ENCODE measurements at regions not wholly inside any gene's neighbourhood (a gene's known extent, or its start where the extent isn't known, plus 50 kb on each side); places are given as distances from the start of the nearest gene placed in this dataset.
A peak's percentile ranks its signal among the peaks of the same experiment; 100 is the strongest.

GRCh38 chr17:77036136-77036840 is 104.5 kb upstream of the SEC14L1 start:
- Histone ChIP-seq H3K27ac (ENCODE audit: low read depth in 2 of 2, low read length in 1 of 2) (peak overlapping the region in 1 of 2 experiments; percentile 17; a peak in 1 of 4 replicates), H3K36me3 (replicated peaks in 1 of 2; ENCODE audit: control insufficient read depth in 1 of 2, insufficient read depth in 2 of 2, low read length in 1 of 2) (no peaks in the 10 kb centered on the region), H3K79me2 (ENCODE audit: insufficient read depth) (no peaks in the 10 kb centered on the region), H3K4me2 (no peak overlapping the region), H3K27me3 (ENCODE audit: insufficient read depth) (peaks cover 42% of the 10 kb centered on the region), H3K9me3 (no peaks in the 10 kb centered on the region), H4K20me1 (ENCODE audit: insufficient read depth) (no peaks in the 10 kb centered on the region), H3K4me1 (ENCODE audit: control insufficient read depth in 1 of 2, insufficient read depth in 2 of 2, low read depth in 1 of 2, low read length in 1 of 2) (peaks cover 0 to 16% of the 10 kb centered on the region in 2 experiments; a peak in 2 of 4 replicates), H3K4me3 (ENCODE audit: low read depth in 2 of 2, low read length in 1 of 2) (no peak overlapping the region), H3K9ac (no peak overlapping the region), H2AFZ (ENCODE audit: low read depth) (no peak overlapping the region), H3F3A (replicated peaks; ENCODE audit: insufficient read depth) (no peaks in the 10 kb centered on the region), H3K9me2 (no peaks in the 10 kb centered on the region)
- POLR2A ChIA-PET: no interaction called here
- no peak for TF ChIP-seq PBX3 (IDR thresholded peaks at IDR 0.05)
- no peak for TF ChIP-seq RFX5 (IDR thresholded peaks at IDR 0.05; ENCODE audit: low read length)
- no peak for TF ChIP-seq JUND (IDR thresholded peaks at IDR 0.05)
- no peak for TF ChIP-seq RAD21 (IDR thresholded peaks at IDR 0.05; ENCODE audit: low read length)
- TF ChIP-seq MEF2A (IDR thresholded peaks at IDR 0.05; ENCODE audit: borderline replicate concordance, low read depth): no peak
- no peak for TF ChIP-seq ELF1 (IDR thresholded peaks at IDR 0.05)
- WGBS (ENCODE audit: low lambda C conversion rate): 74% methylated on average over 15 of the region's 16 CpGs
- CTCF ChIA-PET: interaction anchor here (0.7 to 18.1 kb wide), 13 partner anchors 11 to 168 kb away, joined by 3 to 252 read pairs (median 6); partner anchors contain the start of gene MGAT5B
- DNase-seq: no peak

DNA sequence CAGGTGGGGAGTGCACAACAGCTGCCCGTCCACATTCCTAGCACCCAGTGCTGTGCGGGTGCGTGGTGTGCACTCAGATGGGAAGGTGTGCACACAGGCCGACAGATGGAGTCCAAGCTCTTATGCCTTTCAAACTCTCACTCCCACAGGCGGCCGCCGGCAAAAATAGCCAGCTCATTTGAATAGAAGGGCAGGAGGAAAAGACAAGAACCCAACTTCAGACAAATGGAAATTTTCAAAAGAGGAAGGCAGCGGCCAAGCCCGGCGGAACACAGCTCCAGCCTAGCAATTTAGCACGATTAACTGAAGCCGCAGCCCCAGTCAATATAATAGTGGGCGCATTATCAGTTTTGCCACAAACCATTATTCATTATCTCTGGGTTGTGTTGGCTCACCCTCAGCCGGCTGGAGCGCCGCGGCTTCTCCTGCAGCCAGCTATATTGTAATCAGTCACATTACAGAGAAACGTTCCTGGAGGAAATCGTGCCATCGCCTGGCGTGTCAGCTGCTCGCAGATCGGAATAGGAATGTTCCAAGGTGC is 103.9 kb upstream of the SEC14L1 start:
- ChIA-PET CTCF (interaction anchor here (0.7 to 18.1 kb wide), 14 partner anchors 10 to 485 kb away, joined by 3 to 252 read pairs (median 6); partner anchors contain the start of gene MGAT5B), POLR2A (interaction anchor here (0.7 kb wide), 3 partner anchors 10 to 208 kb away, joined by 3 to 7 read pairs (median 3); no protein-coding TSS in a partner anchor)
- H3F3A ChIP-seq (replicated peaks; ENCODE audit: insufficient read depth): no peaks in the 10 kb centered on the region
- peak overlapping the region in 1 of 2 experiments; percentile 4; a peak in 1 of 4 replicates for H3K4me3 ChIP-seq (ENCODE audit: low read depth in 2 of 2, low read length in 1 of 2)
- peak; percentile 35 for TF ChIP-seq RAD21 (IDR thresholded peaks at IDR 0.05; ENCODE audit: low read length)
- TF ChIP-seq, protein P1, sequence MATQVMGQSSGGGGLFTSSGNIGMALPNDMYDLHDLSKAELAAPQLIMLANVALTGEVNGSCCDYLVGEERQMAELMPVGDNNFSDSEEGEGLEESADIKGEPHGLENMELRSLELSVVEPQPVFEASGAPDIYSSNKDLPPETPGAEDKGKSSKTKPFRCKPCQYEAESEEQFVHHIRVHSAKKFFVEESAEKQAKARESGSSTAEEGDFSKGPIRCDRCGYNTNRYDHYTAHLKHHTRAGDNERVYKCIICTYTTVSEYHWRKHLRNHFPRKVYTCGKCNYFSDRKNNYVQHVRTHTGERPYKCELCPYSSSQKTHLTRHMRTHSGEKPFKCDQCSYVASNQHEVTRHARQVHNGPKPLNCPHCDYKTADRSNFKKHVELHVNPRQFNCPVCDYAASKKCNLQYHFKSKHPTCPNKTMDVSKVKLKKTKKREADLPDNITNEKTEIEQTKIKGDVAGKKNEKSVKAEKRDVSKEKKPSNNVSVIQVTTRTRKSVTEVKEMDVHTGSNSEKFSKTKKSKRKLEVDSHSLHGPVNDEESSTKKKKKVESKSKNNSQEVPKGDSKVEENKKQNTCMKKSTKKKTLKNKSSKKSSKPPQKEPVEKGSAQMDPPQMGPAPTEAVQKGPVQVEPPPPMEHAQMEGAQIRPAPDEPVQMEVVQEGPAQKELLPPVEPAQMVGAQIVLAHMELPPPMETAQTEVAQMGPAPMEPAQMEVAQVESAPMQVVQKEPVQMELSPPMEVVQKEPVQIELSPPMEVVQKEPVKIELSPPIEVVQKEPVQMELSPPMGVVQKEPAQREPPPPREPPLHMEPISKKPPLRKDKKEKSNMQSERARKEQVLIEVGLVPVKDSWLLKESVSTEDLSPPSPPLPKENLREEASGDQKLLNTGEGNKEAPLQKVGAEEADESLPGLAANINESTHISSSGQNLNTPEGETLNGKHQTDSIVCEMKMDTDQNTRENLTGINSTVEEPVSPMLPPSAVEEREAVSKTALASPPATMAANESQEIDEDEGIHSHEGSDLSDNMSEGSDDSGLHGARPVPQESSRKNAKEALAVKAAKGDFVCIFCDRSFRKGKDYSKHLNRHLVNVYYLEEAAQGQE (IDR thresholded peaks at IDR 0.05; ENCODE audit: low read depth, low read length): no peak
- peak in 1 of 2 experiments; percentile 32; a peak in 1 of 4 replicates for TF ChIP-seq EP300 (IDR thresholded peaks at IDR 0.05; ENCODE audit: borderline replicate concordance in 1 of 2, low read depth in 1 of 2, low read length in 1 of 2)
- no peak for TF ChIP-seq FOXM1 (IDR thresholded peaks at IDR 0.05; ENCODE audit: low read depth)
- H4K20me1 ChIP-seq (ENCODE audit: insufficient read depth): no peaks in the 10 kb centered on the region
- WGBS (ENCODE audit: low lambda C conversion rate): 30% methylated on average over 23 of the region's 23 CpGs
- no peak overlapping the region for H2AFZ ChIP-seq (ENCODE audit: low read depth)
- no peaks in the 10 kb centered on the region for H3K36me3 ChIP-seq (replicated peaks in 1 of 2; ENCODE audit: control insufficient read depth in 1 of 2, insufficient read depth in 2 of 2, low read length in 1 of 2)
- peaks cover 42% of the 10 kb centered on the region for H3K27me3 ChIP-seq (ENCODE audit: insufficient read depth)
- no peak overlapping the region for H3K9ac ChIP-seq
- peak overlapping the region in 1 of 2 experiments; percentile 17; a peak in 1 of 4 replicates for H3K27ac ChIP-seq (ENCODE audit: low read depth in 2 of 2, low read length in 1 of 2)
- 0 out of 2 replicates have a peak overlapping the region, but pooled peaks have one; percentile 33 for H3K4me2 ChIP-seq
- DNase-seq: peak; percentile 84
- H3K4me1 ChIP-seq (ENCODE audit: control insufficient read depth in 1 of 2, insufficient read depth in 2 of 2, low read depth in 1 of 2, low read length in 1 of 2): peaks cover 0 to 16% of the 10 kb centered on the region in 2 experiments; a peak in 2 of 4 replicates
- H3K9me3 ChIP-seq: no peaks in the 10 kb centered on the region
- no peaks in the 10 kb centered on the region for H3K79me2 ChIP-seq (ENCODE audit: insufficient read depth)
- H3K9me2 ChIP-seq: no peaks in the 10 kb centered on the region
